ENCODE measurements at regions not wholly inside any gene's neighbourhood (a gene's known extent, or its start where the extent isn't known, plus 50 kb on each side); places are given as distances from the start of the nearest gene placed in this dataset.

- no peak for TF ChIP-seq CTCF (IDR thresholded peaks at IDR 0.05)
- no peaks in the 10 kb centered on the region for H3K36me3 ChIP-seq
- H3K27me3 ChIP-seq, result no peaks in the 10 kb centered on the region
- H3K9me3 ChIP-seq, result no peaks in the 10 kb centered on the region
- no peak for DNase-seq (ENCODE audit: low spot score)
- H3K27ac ChIP-seq, result no peak overlapping the region
- no peak overlapping the region for H3K4me3 ChIP-seq
- peaks cover 0 to 1% of the 10 kb centered on the region in 2 donors for H3K4me1 ChIP-seq
These were observed 310.6 kb upstream of the PROK2 start for GRCh38 chr3:72095521-72095920.

- TF ChIP-seq CTCF (IDR thresholded peaks at IDR 0.05), result no peak
- Histone ChIP-seq H3K4me3 (no peak overlapping the region), H3K27ac (no peak overlapping the region), H3K9me3 (no peaks in the 10 kb centered on the region), H3K27me3 (no peaks in the 10 kb centered on the region), H3K4me1 (no peaks in the 10 kb centered on the region), H3K36me3 (no peaks in the 10 kb centered on the region)
- no peak for DNase-seq (ENCODE audit: low spot score)
These were observed 309.0 kb upstream of the PROK2 start for GRCh38 chr3:72093992-72094334.

DNA sequence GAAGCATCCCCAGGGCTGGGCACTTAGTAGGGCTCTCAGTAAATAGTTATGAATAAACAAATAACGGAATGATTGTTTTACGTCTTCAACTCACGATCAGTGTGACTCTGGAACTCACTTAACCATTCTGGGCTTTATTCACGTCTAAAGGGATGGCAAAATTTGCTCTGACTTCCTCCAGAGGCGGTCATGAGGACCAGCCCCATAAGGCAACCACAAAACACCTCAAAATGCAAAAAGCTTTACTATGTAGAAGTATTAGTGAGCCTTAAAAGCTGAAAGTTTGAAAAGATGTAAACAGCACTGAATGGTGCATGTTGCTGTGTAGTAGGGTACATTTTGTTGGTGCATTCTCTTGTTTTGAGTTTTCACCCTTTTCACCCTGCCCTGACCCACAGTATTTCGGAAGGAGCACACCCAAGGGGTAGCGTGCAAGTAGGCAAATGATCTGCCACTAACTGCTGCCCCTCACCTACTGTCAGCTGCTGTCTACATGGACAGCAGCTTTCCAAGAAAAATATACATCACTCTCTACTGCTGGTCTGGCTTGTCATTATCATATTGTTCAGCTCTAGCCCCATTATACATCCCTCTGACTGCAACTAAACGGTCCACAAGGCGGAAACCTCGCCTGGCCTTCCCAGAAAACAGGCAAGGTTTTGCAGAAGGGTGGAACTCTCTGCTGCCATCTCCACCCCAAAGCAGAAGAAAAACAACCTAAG is 308.5 kb upstream of the PROK2 start:
- Histone ChIP-seq H3K36me3 (no peaks in the 10 kb centered on the region), H3K9me3 (no peaks in the 10 kb centered on the region), H3K27ac (no peak overlapping the region), H3K4me1 (no peaks in the 10 kb centered on the region), H3K27me3 (no peaks in the 10 kb centered on the region), H3K4me3 (no peak overlapping the region)
- TF ChIP-seq CTCF (IDR thresholded peaks at IDR 0.05), result no peak
- DNase-seq (ENCODE audit: low spot score), result no peak

GRCh38 chr3:72092778-72093177 is 307.8 kb upstream of the PROK2 start:
- Histone ChIP-seq H3K36me3 (no peaks in the 10 kb centered on the region), H3K27me3 (no peaks in the 10 kb centered on the region), H3K27ac (no peak overlapping the region), H3K9me3 (no peaks in the 10 kb centered on the region), H3K4me1 (no peaks in the 10 kb centered on the region), H3K4me3 (no peak overlapping the region)
- no peak for TF ChIP-seq CTCF (IDR thresholded peaks at IDR 0.05)
- DNase-seq (ENCODE audit: low spot score), result no peak

- DNase-seq (ENCODE audit: low spot score), result no peak
- TF ChIP-seq CTCF (IDR thresholded peaks at IDR 0.05), result no peak
- Histone ChIP-seq H3K9me3 (no peaks in the 10 kb centered on the region), H3K4me1 (peaks cover 0 to 12% of the 10 kb centered on the region in 2 donors), H3K4me3 (no peak overlapping the region), H3K27ac (no peak overlapping the region), H3K36me3 (no peaks in the 10 kb centered on the region), H3K27me3 (no peaks in the 10 kb centered on the region)
These were observed 303.6 kb upstream of the PROK2 start for GRCh38 chr3:72088486-72089025.

DNA sequence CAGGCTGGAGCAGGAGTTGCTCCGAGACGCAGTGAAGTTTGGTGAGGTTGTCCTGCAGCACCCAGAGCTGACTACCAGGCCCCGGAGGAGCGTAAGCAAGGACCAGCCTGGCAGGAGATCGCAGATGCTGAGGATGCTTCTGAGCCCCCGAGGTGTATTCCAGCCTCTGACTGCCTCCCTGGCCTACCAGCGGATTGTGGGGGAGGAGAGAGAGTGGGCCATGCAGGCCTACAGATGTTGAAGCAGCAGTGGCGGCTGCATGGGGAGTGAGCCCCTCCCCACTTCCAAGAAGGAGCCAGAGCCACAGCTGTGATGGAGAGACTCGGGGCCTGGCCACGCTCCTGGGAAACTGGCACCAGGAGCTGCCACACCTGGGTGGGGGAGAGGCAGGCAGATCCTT is 302.5 kb upstream of the PROK2 start:
- Histone ChIP-seq H3K9me3 (no peaks in the 10 kb centered on the region), H3K27ac (no peak overlapping the region), H3K36me3 (no peaks in the 10 kb centered on the region), H3K4me1 (peaks cover 0 to 12% of the 10 kb centered on the region in 2 donors), H3K27me3 (no peaks in the 10 kb centered on the region), H3K4me3 (no peak overlapping the region)
- DNase-seq (ENCODE audit: low spot score), result no peak
- no peak for TF ChIP-seq CTCF (IDR thresholded peaks at IDR 0.05)

Measured in right atrium auricular region (tissue), 2 donors.